GM19452 (cell line): ENCODE measurements at regions not wholly inside any gene's neighbourhood (a gene's known extent, or its start where the extent isn't known, plus 50 kb on each side); places are given as distances from the start of the nearest gene placed in this dataset.

Source experiments
- ATAC-seq: cut with Tn5 transposase; IDR thresholded peaks from one replicate; pipeline ENCODE4 v1.9.1; 2021; ENCODE audit not compliant: unreplicated experiment

DNA sequence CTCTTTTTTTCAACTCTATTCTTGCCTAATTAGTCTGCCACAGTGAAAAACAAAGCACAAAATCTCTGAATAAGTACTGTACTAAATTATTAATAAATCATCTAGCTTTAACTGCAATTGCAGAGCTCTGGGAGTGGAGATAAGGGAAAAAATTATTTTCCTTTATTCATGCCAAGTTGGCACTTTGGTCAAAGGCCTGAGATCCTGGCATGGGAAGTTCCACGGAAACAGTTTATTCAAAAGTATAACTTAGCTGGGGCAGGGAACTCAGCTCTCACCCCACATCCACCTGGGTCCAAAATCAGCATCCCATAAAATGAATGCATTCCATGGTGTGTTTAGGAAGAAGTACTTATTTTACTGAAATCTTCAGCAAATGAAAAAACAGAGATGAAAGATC lies 185.2 kb upstream of the APCDD1 start:
- ATAC-seq = no peak

DNA sequence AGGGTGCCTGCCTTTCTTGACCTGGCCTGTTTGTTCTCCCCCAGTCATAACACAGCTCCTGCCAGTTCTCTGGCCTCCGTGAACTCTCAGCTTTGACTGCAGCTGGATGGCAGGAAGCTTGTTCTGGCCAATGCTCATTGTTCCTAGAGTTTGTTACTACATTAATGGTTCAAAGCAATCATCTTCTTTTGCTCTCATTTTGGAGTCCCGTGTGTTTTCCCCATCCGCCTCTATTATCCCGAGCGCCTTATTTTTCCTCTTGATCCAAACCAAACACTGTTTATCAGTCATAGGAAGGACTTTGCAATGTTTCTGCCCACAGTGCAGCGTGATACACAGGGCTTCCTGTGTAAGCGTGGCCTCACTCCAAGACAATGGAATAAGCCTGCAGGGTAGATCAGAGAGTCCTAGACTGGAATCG lies 184.3 kb upstream of the APCDD1 start:
- no peak for ATAC-seq

DNA sequence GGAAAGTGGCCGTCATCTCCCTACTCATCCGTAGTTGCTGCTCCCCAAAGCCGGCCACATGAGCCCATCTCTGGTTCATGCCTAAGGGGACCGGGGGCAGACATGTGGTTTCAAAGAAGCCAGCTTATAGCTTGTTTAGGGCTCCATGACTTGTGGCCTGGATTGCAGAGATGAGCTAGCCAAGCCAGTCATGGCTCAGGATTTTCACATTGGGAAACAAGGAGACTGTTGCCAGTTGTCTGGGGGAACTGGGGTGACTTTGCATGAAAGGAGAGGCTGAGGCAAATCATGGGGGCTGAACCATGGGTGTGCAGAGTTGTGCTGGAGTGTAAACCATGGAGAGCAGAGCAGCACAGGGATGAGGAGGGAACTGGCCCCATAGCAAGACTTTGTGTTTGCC lies 183.0 kb upstream of the APCDD1 start:
- ATAC-seq = no peak

DNA sequence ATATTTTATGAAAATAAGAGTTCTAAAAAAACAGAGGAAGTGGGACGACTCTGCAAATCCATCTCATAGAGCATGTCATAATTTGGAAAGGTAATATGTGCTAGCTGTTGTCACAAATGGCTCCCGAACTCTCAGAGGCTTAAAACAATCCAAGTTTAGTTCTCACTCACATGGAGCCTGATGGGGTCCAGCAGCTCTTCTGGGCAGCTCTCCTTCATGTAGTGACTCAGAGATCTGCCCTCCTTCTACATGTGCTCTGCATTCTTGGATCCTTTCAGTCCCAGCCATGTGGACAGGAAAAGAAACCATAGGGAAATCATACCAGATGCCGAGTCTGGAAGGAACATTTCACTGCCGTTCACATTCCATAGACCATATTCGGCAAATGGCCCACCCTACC lies 180.1 kb upstream of the APCDD1 start:
- no peak for ATAC-seq

DNA sequence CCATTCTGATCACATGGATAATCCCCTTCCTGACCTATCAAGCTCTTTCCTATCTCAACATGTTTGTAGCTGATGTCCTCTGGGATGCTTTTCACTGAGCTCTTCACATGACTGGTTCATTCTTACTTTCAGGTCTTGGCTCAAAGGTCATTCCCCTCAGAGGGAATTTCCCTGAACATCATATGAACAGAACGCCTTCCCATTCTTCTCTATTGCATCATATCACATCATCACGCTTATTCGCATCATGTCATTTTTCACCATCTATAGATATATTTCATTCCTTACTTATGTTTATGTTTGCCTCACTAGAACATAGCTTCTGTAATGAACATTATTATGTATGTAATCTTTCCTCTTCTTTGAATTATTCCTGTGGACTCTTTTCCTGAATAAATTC lies 178.9 kb upstream of the APCDD1 start:
- ATAC-seq = no peak

DNA sequence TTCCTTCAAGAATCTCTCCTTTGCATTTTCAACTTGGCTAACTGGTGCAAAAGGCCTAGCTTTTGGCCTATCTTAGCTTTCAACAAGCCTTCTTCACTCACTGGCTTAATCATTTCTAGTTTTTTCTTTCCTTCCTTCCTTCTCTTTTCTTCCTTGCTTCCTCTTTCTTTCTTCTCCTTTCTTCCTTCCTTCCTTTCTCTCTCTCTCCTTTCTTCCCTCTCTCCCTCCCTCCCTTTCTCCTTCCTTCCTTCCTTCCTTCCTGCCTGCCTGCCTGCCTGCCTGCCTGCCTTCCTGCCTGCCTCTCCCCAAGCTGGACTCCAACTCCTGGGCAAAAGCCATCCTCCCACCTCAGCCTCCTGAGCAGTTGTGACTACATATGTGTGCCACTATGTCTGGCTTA lies 176.2 kb upstream of the APCDD1 start:
- no peak for ATAC-seq

DNA sequence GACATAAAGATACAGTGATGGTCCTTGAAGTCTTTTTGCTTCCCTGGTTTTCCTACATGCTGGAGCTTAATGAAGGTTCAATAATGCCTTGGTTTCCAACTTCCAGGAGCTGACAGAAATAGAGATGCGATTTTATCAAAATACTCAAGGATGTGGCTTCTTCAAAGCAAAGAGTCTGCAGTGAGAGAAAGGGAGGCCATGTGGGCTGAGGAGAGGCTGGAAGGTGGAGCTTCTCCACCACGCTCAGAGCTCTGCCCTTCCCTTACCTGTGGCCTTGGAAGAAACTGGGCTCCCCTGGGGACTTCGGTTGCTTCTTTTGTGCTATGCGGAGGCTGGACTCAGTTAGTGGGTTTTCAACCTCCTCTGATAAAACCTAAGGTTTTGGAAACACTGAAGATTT lies 175.0 kb upstream of the APCDD1 start:
- ATAC-seq = no peak

DNA sequence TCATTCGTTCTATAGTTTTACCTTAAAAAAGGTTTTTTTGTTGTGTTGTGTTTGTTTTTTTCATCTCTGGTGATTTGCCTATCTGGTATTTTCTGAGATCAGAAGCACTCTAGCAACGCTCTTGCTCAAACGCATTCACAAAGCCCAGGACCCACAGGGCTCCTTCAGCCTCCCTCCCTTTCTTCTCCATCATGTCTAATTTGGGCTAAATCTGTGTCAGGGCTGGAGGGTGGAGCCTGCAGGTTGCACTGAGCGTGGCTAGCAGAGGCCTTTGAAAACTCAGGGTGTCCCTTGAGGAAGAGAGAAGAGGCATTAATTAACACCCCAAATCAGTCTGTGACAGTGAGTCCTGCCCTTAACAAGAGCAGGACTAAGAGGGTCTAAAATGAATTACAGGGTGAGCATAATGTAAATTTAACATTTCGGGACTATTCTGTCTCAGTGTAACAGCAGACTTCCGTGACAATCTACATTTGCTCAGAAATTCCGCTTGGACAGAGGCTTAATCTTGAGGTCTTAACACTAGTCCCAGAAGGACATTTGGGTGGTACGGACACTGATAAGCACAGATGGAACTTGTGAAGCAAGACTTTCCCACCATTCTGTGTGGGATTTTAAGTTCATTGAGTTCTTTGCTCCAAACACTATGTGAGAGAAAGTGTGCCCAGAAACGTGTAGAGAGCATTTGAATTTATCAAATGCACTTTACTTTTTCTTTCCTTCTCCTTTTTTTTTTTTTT lies 174.4 kb upstream of the APCDD1 start:
- no peak for ATAC-seq

DNA sequence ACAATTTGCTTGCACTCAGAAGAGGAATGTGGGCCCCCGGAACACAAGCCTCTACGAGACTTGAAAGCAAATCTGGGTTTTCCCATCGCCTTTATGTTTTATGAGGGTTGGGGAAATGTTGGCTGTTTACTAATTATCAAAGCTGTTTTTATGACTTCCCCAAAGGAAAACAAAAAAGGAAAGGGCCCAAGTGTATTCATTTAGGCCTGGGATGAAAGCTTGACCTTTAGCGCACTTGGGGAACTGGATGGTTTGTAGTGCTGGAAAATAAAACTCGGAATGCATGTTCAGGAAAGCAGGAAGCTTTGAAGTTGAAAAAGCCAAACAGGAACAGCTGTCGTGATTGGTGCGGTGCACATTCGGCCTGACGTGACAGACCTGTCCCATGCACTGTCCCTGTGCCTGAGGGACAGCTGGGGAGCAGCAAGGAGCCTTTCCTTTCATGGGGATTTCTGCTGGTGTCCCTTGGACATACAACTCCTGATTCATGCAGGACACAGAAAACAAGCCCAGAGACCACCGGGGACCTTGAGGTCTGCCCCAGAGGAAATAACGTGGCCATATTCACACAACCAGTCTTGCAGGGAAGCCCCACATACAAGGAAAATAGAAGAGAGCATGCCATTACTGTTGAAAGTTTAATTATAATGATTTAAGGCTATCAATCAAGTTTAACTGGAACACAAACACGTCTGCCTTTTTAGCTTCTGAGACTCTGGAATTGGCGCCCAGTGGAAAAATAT lies 169.7 kb upstream of the APCDD1 start:
- ATAC-seq = no peak

DNA sequence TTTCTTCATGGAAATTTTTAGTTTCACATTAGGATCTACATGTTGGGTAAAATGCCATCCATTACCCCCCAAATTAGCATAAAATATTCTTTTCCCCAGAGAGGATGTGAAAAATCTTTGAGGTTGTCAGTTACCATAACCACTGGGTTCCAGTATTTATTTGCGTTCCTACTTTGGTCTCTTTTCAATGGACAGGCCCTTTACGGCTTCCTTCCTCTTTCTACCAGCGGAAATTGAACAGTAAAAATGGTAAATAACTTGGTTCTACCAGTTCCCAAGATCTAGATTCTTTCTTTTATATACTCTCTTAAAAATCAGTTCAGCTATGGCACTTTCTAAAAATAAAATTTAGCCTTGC lies 169.2 kb upstream of the APCDD1 start:
- ATAC-seq = no peak

DNA sequence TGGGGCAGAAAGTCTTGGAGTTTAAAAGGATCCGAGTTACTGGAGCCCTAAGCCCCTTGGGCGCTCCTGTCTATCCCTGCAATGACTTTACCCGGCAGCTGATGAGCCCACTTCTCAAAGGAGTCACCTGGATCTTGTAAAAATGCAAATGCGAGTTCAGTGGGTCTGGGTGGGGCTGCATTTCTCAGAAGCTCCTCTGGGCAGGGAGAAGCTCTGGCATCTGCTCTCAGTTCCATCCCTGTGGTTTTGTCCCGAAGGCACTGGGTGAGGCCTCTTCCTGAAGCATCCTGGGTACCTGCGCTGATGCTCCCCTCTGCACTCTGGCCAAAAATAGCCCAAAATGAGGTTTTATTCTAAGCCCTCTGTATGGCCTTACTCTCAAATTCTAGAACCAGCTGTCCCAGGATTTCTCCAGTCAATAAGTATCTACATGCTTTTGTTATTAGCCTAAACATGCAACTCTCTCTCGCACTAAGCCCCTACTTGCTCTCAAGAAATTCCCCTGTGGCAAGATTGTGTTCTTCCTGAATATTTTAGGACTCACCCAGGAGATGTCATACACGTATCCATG lies 167.8 kb upstream of the APCDD1 start:
- ATAC-seq = no peak

DNA sequence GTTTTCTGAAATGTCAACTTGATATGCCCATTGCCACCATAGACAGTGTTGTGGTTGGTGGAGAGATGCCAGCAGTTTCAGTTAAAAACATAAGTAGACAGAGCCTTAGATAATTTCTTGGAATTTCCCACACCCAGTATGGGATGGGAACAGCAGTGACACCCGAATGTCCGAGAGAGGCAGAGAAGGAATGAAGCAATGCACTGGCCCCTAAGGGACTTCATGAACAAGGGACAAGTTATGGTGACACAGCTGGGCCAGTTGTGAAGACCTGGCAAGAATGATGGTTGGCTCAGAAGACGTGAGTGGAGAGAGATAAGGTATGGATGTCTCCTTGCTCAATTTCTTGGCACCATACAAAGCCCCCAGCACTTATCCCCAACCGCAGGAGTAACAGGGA lies 165.2 kb upstream of the APCDD1 start:
- no peak for ATAC-seq

DNA sequence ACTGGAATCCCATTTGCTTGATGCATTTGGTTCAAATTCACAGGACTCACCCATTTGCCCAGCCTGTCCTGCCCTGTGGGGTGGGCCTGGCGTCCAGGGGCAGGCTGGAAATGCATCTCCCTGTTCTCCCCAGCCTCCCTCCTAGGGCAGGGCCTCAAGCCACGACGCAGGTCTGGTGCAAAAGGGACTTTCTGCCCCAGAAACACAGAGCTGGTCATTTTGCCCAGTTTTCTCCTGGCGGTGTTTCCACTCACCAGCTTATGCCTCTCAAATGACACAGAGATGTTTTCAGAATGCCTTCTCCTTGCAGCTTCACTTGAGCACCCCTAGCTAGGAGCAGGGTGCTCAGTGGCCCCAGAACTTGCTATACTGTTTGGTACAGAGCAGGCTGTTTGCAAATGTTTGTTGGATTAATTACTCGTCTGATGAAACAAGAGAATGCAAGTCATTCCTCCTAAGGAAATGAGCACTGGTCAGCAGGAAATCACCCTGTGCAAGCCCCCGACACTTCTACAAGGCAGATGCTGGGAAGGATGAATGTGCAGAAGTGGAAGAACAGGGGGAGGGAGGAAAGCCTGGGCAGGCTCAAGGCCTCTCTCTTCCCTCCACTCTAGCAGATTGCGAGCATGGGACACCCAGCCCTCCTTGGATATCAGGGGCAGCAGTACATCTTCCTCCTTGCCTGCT lies 164.3 kb upstream of the APCDD1 start:
- ATAC-seq = no peak

DNA sequence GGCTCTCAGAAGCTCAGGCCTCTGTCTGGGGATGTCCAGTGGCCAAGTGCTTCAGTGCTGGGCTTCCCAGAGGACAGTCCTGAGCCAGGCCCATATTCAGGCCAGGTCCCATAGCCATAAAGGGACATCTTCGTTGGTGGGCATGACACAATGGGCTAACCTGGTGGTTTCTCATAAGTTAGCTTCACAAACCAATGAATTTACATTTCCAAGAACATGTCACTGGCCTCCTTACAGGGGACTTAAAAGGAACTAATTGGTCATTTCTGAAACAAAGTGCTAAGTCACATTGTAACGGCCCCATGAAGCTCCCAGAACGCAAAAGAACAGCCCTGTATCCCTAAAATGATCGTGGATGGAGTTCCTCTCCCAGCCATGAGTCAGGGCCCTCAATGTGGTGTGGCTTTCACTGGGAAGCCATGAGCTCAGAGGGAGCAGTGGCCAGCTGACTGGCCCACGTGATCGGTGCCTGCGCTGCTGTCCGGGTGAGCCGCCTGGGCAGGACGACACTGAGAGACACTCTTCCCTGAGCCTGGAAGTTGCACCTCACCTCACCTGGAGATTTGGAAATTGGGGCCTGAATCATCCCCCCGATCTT lies 163.7 kb upstream of the APCDD1 start:
- no peak for ATAC-seq

DNA sequence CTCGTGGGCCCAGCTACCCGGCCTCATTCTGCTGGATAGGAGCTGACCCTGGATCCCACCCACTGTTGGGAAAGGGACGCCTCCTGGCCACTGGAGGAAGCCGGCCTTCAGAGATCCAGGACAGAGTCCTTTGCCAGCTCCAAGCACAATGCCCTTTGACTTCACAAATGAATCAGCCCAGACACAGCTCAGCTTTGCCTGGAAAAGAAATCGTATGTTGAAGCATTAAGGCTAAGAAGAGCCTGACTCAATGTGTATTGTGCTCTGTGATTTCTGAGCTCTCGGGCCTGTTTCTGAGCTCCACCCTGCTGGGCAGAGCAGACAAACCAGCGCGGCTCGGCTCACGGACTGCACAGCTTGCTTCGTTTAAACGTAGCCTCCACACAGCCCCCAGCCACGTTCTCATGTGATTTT lies 162.9 kb upstream of the APCDD1 start:
- no peak for ATAC-seq

DNA sequence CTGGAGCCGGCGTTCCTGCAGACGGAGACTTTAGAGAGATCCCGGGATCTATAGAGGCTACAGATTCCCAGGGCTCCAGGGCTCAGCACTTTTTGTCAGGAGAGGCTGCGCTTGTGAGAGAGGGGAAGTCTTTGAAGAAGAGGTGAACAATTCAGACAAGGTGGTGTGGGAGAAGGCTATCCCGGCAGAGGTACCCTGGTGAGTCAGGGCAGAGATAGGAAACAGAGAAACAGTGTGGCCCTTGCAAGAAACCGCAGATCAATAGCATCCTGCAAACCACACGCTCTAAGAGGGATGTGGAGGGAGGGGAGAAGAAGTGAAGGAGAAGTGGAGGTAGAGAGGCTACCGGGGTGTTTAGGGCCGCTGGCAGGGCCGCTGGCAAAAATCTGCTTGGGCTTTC lies 160.5 kb upstream of the APCDD1 start:
- no peak for ATAC-seq

DNA sequence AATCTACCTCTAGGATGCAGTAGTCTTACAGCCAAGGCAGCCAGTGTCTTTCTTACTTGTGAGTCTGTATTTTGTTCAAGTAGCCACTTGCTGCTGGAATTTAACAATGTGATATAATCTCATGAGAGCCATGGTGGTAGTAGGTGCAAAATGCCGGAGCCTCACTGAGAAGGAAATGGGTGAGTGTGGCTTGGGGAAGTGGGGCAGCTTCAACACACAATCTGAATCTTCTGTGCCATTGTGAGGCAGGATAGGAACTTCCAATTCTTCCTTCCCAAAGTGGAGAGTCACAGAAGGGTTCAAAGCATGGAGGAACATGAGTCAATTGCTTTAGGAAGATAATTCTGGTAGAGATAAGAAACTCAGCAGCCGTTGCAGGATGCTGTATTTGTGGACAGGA lies 158.7 kb upstream of the APCDD1 start:
- no peak for ATAC-seq

DNA sequence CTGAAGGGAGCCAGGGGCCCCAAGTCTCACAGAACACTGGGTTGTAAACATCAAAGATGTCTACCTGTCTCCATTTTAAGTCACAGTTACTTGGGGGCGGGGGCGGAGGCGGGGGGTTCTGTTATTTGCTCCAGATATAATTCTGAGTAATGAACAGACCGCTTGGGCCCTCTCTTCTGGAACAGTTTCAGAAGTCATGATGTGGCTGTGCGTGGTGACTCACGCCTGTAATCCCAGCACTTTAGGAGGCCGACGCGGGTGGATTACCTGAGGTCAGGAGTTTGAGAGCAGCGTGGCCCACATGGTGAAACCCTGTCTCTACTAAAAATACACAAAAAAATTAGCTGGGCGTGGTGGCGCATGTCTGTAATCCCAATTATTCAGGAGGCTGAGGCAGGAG lies 157.9 kb upstream of the APCDD1 start:
- no peak for ATAC-seq

DNA sequence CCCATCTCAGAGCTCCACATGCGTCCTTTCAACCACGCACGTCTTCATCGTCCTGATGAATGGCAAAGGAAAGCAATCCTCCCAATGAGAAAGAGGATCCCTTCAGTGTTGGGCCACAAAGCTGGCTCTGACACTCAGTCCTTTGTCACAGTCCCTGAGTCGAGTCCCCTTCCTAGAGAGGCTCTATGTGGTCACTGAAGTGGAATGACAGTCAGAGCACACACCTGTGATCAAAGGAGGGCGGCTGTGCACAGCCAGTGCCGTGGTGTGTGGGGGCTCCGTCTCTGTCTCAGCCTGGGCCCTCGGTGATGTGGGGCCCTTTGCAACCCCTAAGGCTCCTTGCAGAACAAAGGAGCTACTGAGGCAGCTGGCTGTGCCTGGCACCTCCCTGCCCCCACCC lies 157.3 kb upstream of the APCDD1 start:
- ATAC-seq = no peak

DNA sequence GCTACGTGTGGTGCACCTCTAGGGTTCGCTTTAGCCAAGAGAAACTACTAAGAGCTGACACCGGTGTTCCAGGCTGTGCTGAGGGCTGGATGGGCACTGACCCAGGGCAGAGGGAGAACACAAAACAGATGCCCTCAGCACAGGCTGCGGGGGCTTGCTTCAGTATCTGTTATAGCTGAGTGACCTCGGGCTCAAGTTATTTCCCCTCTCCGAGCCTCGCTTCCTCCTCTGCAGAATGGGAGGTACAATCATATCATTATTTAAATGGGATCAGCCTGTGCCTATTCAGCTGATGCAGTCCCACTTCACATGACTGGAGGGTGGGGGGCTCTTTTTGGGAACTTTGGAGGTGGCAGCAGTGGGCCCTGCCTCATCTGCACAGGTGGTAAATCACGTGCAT lies 156.1 kb upstream of the APCDD1 start:
- ATAC-seq = no peak

DNA sequence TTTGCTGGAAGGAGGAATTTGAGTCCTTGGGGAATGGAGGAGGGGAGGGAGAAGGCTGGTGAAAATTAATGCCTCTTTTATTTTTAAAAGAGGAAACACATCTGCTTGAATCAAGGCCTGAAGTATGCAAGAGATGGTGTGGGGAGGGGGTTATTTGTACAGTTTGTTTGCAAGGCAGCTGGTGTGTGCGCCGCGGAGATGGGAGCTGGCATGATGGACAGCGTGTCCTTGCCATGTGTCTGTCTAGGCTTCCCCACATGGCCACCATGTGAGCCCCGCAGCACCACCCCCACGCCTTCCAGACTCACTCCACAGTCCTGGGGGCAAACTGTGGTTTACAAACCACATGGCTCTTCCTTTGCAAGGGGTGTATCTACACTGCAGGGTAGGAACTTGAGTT lies 154.8 kb upstream of the APCDD1 start:
- ATAC-seq = no peak

DNA sequence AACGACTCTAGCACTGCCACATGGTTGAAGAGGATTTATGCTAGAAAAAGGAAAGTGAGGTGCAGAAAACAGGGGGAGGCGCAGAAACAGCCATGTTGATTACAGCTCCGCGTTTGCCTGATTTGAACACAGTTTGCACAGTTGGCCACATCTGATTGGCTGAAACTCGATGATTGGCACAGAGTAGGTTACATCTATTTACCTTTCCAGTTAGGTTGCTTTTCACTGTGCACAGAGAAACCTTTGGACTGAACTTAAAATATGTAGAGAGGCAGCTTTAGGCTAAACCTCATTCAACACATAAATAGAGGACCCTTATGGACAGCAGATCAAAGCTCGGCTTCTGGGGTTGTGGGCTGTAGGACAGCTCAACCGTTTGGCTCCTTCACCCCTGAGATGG lies 153.7 kb upstream of the APCDD1 start:
- ATAC-seq = no peak
